Body of pancreas (tissue), 4 donors: ENCODE measurements at regions not wholly inside any gene's neighbourhood (a gene's known extent, or its start where the extent isn't known, plus 50 kb on each side); places are given as distances from the start of the nearest gene placed in this dataset.

ENCODE experiments used
- POLR2A ChIP-seq, 3 donors: fragments of 450-650 bp; IDR thresholded peaks; one replicate each; pipeline ENCODE4 v1.6.1; 2016; ENCODE audit warnings: antibody characterized with exemption in 3 of 3, mild to moderate bottlenecking in 2 of 3
- TF ChIP-seq, protein P1 (sequence below), 7 experiments: fragments of 450-650 bp in 4 of 7; fragments of 200-600 bp in 3 of 7; sonication (generic) in 3 of 7; IDR thresholded peaks; one replicate each; pipeline ENCODE4 v1.5.1; 2016 to 2019; ENCODE audit warnings: antibody characterized with exemption in 7 of 7

DNA sequence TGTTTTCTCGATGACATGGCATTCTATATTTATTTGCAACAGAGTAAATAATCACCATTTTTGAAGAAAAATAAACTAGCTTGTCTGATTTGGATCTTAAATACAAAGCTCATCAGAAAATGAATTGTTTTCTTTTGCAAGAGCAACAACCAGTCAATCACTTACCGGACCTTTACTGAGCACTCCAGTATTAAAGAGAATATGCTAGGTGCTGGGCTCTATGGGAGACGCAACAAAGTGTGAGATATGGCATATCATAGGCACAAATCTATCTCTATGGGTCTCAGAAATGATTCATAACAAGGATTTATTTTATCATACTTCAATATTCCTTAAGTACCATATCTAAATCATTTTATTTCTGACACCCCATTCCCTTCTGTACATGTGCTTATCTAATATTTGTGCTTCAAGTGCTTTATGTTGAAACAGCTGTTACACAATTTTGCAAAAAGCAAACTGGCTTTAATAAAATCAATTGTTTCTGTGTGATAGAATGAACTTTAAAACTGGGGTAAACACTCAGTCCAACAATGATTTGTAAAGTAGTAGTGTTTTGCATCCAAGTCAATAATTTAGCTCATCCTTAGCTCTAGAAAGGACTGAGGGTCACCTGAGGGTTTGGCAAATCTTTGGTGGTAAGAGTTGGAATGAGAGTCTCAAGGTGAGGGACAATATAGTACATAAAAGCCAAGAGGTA lies 88.4 kb upstream of the SPANXB1 start:
- TF ChIP-seq, protein P1, sequence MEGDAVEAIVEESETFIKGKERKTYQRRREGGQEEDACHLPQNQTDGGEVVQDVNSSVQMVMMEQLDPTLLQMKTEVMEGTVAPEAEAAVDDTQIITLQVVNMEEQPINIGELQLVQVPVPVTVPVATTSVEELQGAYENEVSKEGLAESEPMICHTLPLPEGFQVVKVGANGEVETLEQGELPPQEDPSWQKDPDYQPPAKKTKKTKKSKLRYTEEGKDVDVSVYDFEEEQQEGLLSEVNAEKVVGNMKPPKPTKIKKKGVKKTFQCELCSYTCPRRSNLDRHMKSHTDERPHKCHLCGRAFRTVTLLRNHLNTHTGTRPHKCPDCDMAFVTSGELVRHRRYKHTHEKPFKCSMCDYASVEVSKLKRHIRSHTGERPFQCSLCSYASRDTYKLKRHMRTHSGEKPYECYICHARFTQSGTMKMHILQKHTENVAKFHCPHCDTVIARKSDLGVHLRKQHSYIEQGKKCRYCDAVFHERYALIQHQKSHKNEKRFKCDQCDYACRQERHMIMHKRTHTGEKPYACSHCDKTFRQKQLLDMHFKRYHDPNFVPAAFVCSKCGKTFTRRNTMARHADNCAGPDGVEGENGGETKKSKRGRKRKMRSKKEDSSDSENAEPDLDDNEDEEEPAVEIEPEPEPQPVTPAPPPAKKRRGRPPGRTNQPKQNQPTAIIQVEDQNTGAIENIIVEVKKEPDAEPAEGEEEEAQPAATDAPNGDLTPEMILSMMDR (IDR thresholded peaks at IDR 0.05) = no peak
- TF ChIP-seq POLR2A (IDR thresholded peaks at IDR 0.05) = no peak
